ENCODE measurements at regions not wholly inside any gene's neighbourhood (a gene's known extent, or its start where the extent isn't known, plus 50 kb on each side); places are given as distances from the start of the nearest gene placed in this dataset.

GRCh38 chr21:23218667-23219066 lies 2220.5 kb downstream of the NCAM2 start:
- Mint-ChIP-seq H3K4me3 (ENCODE audit: low read depth) (no peak overlapping the region), H3K9me3 (ENCODE audit: low read depth) (peaks cover 5% of the 10 kb centered on the region), H3K36me3 (ENCODE audit: insufficient read depth) (no peaks in the 10 kb centered on the region), H3K27me3 (no peaks in the 10 kb centered on the region), H3K4me1 (ENCODE audit: low read depth) (no peaks in the 10 kb centered on the region), H3K27ac (no peak overlapping the region)
- no peak for TF ChIP-seq CTCF (IDR thresholded peaks at IDR 0.05; ENCODE audit: unreplicated experiment)
- DNase-seq (ENCODE audit: low spot score, unreplicated experiment): no peak

- H3K9me3 Mint-ChIP-seq (ENCODE audit: low read depth): peaks cover 8% of the 10 kb centered on the region
- H3K27me3 Mint-ChIP-seq: no peaks in the 10 kb centered on the region
- no peaks in the 10 kb centered on the region for H3K36me3 Mint-ChIP-seq (ENCODE audit: insufficient read depth)
- no peak for DNase-seq (ENCODE audit: low spot score, unreplicated experiment)
- H3K4me3 Mint-ChIP-seq (ENCODE audit: low read depth): no peak overlapping the region
- H3K27ac Mint-ChIP-seq: no peak overlapping the region
- no peak for TF ChIP-seq CTCF (IDR thresholded peaks at IDR 0.05; ENCODE audit: unreplicated experiment)
- H3K4me1 Mint-ChIP-seq (ENCODE audit: low read depth): no peaks in the 10 kb centered on the region
Observed at GRCh38 chr21:23217597-23217996, 2219.4 kb downstream of the NCAM2 start.

- H3K9me3 Mint-ChIP-seq (ENCODE audit: low read depth): peaks cover 14% of the 10 kb centered on the region
- H3K36me3 Mint-ChIP-seq (ENCODE audit: insufficient read depth): no peaks in the 10 kb centered on the region
- no peaks in the 10 kb centered on the region for H3K4me1 Mint-ChIP-seq (ENCODE audit: low read depth)
- no peak overlapping the region for H3K4me3 Mint-ChIP-seq (ENCODE audit: low read depth)
- H3K27me3 Mint-ChIP-seq: no peaks in the 10 kb centered on the region
- no peak for TF ChIP-seq CTCF (IDR thresholded peaks at IDR 0.05; ENCODE audit: unreplicated experiment)
- no peak for DNase-seq (ENCODE audit: low spot score, unreplicated experiment)
- H3K27ac Mint-ChIP-seq: no peak overlapping the region
Observed at GRCh38 chr21:23215261-23215660, 2217.1 kb downstream of the NCAM2 start.
